ENCODE measurements at regions not wholly inside any gene's neighbourhood (a gene's known extent, or its start where the extent isn't known, plus 50 kb on each side); places are given as distances from the start of the nearest gene placed in this dataset.
A peak's percentile ranks its signal among the peaks of the same experiment; 100 is the strongest.

- in situ Hi-C loops (cut with MboI; ENCODE audit: low pct_ligation_motif_present in 1 of 4, low pct_unique_long_range_greater_than_20kb in 1 of 4, low sequenced_read_pairs in 3 of 4), result no loop called here
- no peak for TF ChIP-seq POLR2AphosphoS5 (IDR thresholded peaks at IDR 0.05)
- TF ChIP-seq EP300 (IDR thresholded peaks at IDR 0.05; ENCODE audit: low read depth), result no peak
- TF ChIP-seq, protein P1, sequence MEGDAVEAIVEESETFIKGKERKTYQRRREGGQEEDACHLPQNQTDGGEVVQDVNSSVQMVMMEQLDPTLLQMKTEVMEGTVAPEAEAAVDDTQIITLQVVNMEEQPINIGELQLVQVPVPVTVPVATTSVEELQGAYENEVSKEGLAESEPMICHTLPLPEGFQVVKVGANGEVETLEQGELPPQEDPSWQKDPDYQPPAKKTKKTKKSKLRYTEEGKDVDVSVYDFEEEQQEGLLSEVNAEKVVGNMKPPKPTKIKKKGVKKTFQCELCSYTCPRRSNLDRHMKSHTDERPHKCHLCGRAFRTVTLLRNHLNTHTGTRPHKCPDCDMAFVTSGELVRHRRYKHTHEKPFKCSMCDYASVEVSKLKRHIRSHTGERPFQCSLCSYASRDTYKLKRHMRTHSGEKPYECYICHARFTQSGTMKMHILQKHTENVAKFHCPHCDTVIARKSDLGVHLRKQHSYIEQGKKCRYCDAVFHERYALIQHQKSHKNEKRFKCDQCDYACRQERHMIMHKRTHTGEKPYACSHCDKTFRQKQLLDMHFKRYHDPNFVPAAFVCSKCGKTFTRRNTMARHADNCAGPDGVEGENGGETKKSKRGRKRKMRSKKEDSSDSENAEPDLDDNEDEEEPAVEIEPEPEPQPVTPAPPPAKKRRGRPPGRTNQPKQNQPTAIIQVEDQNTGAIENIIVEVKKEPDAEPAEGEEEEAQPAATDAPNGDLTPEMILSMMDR (IDR thresholded peaks at IDR 0.05), result no peak
- no peak for TF ChIP-seq POLR2A (IDR thresholded peaks at IDR 0.05)
- H3K27ac ChIP-seq, result peak overlapping the region in 1 of 4 donors; percentile 3
- no peak overlapping the region for H3K4me3 ChIP-seq
- H3K36me3 ChIP-seq, result no peaks in the 10 kb centered on the region
- H3K27me3 ChIP-seq, result no peaks in the 10 kb centered on the region
- H3K9me3 ChIP-seq, result no peaks in the 10 kb centered on the region
- DNase-seq, result no peak
- peaks cover 0 to 5% (median 0%) of the 10 kb centered on the region in 4 donors for H3K4me1 ChIP-seq
- WGBS, 2 donors (ENCODE audit: low coverage in 1 of 2), result 43 to 53% methylated on average over 1 to 3 of the region's 3 CpGs
- intact Hi-C loops (cut with DNase I; ENCODE audit: low total_unique reads), result no loop called here
Measured at GRCh38 chr7:42627626-42628025, 284.2 kb downstream of the C7orf25 start.

GRCh38 chr7:42627101-42627500 is 284.8 kb downstream of the C7orf25 start:
- intact Hi-C loops (cut with DNase I; ENCODE audit: low total_unique reads) (no loop called here), in situ Hi-C loops (cut with MboI; ENCODE audit: low pct_ligation_motif_present in 1 of 4, low pct_unique_long_range_greater_than_20kb in 1 of 4, low sequenced_read_pairs in 3 of 4) (no loop called here)
- Histone ChIP-seq H3K4me1 (peaks cover 0 to 5% (median 0%) of the 10 kb centered on the region in 4 donors), H3K4me3 (no peak overlapping the region), H3K36me3 (no peaks in the 10 kb centered on the region), H3K27ac (peak overlapping the region in 1 of 4 donors; percentile 3), H3K9me3 (no peaks in the 10 kb centered on the region), H3K27me3 (no peaks in the 10 kb centered on the region)
- TF ChIP-seq EP300 (IDR thresholded peaks at IDR 0.05; ENCODE audit: low read depth) (no peak), POLR2AphosphoS5 (IDR thresholded peaks at IDR 0.05) (no peak), POLR2A (IDR thresholded peaks at IDR 0.05) (no peak)
- TF ChIP-seq, protein P1 (IDR thresholded peaks at IDR 0.05), result no peak
- DNase-seq, result no peak
- 77 to 79% methylated on average over 2 of the region's 2 CpGs for WGBS, 2 donors (ENCODE audit: low coverage in 1 of 2)

- Histone ChIP-seq H3K36me3 (no peaks in the 10 kb centered on the region), H3K27ac (no peak overlapping the region), H3K4me1 (peaks cover 0 to 6% (median 1%) of the 10 kb centered on the region in 4 donors), H3K4me3 (no peak overlapping the region), H3K9me3 (no peaks in the 10 kb centered on the region), H3K27me3 (no peaks in the 10 kb centered on the region)
- in situ Hi-C loops (cut with MboI; ENCODE audit: low pct_ligation_motif_present in 1 of 4, low pct_unique_long_range_greater_than_20kb in 1 of 4, low sequenced_read_pairs in 3 of 4) (no loop called here), intact Hi-C loops (cut with DNase I; ENCODE audit: low total_unique reads) (no loop called here)
- TF ChIP-seq EP300 (IDR thresholded peaks at IDR 0.05; ENCODE audit: low read depth) (no peak), POLR2AphosphoS5 (IDR thresholded peaks at IDR 0.05) (no peak), POLR2A (IDR thresholded peaks at IDR 0.05) (no peak)
- TF ChIP-seq, protein P1 (IDR thresholded peaks at IDR 0.05), result no peak
- 65 to 76% methylated on average over 3 to 4 of the region's 4 CpGs for WGBS, 2 donors (ENCODE audit: low coverage in 1 of 2)
- DNase-seq, result no peak
Measured at GRCh38 chr7:42625421-42625820, 286.4 kb downstream of the C7orf25 start.

- intact Hi-C loops (cut with DNase I; ENCODE audit: low total_unique reads), result no loop called here
Measured at GRCh38 chr7:42624471-42624870, 287.4 kb downstream of the C7orf25 start.

More at GRCh38 chr7:42624471-42624870, 287.4 kb downstream of the C7orf25 start:
- no peaks in the 10 kb centered on the region for H3K36me3 ChIP-seq
- no peak overlapping the region for H3K4me3 ChIP-seq
- peaks cover 0 to 8% (median 1%) of the 10 kb centered on the region in 4 donors for H3K4me1 ChIP-seq
- H3K27me3 ChIP-seq, result no peaks in the 10 kb centered on the region
- DNase-seq, result no peak
- in situ Hi-C loops (cut with MboI; ENCODE audit: low pct_ligation_motif_present in 1 of 4, low pct_unique_long_range_greater_than_20kb in 1 of 4, low sequenced_read_pairs in 3 of 4), result no loop called here
- TF ChIP-seq POLR2A (IDR thresholded peaks at IDR 0.05) (no peak), POLR2AphosphoS5 (IDR thresholded peaks at IDR 0.05) (no peak), EP300 (IDR thresholded peaks at IDR 0.05; ENCODE audit: low read depth) (no peak)
- TF ChIP-seq, protein P1 (IDR thresholded peaks at IDR 0.05), result no peak
- H3K27ac ChIP-seq, result no peak overlapping the region
- no peaks in the 10 kb centered on the region for H3K9me3 ChIP-seq

Measured in transverse colon (tissue), 4 donors.